Neural progenitor cell (in vitro differentiated cells): ENCODE measurements at regions not wholly inside any gene's neighbourhood (a gene's known extent, or its start where the extent isn't known, plus 50 kb on each side); places are given as distances from the start of the nearest gene placed in this dataset.
A peak's percentile ranks its signal among the peaks of the same experiment; 100 is the strongest.

ENCODE experiments used
- DNase-seq: peaks from one replicate; pipeline ENCODE4 v3.0.0-alpha.2; 2016; ENCODE audit warnings: low spot score
- H2AFZ ChIP-seq: fragments of 200-600 bp; sonication (generic); replicated peaks from 2 replicates; pipeline ENCODE4 v1.6.1; 2016; ENCODE audit warnings: antibody characterized with exemption
- H3F3A ChIP-seq: fragments of 200-600 bp; sonication (generic); 2 replicates; pipeline ENCODE4 v1.6.1; 2016; ENCODE audit warnings: antibody characterized with exemption, low read depth
- H3K27ac ChIP-seq: fragments of 200-600 bp; sonication (generic); 2 replicates; pipeline ENCODE4 v1.5.1; 2016; ENCODE audit warnings: mild to moderate bottlenecking
- H3K27me3 ChIP-seq: fragments of 200-600 bp; sonication (generic); 2 replicates; pipeline ENCODE4 v1.6.1; 2016; ENCODE audit warnings: mild to moderate bottlenecking, moderate library complexity
- H3K36me3 ChIP-seq: fragments of 200-600 bp; sonication (generic); 2 replicates; pipeline ENCODE4 v1.5.1; 2016
- H3K4me1 ChIP-seq: fragments of 200-600 bp; sonication (generic); 2 replicates; pipeline ENCODE4 v1.6.1; 2016; ENCODE audit warnings: mixed run types
- H3K4me2 ChIP-seq: fragments of 200-600 bp; sonication (generic); 2 replicates; pipeline ENCODE4 v1.6.1; 2016
- H3K4me3 ChIP-seq: fragments of 200-600 bp; sonication (generic); 2 replicates; pipeline ENCODE4 v1.5.1; 2016
- H3K79me2 ChIP-seq: fragments of 200-600 bp; sonication (generic); 2 replicates; pipeline ENCODE4 v1.6.1; 2016; ENCODE audit warnings: low read depth
- H3K9ac ChIP-seq: fragments of 200-600 bp; sonication (generic); 2 replicates; pipeline ENCODE4 v1.6.1; 2016
- H3K9me3 ChIP-seq: fragments of 200-600 bp; sonication (generic); 2 replicates; pipeline ENCODE4 v1.5.1; 2016; ENCODE audit warnings: low read depth
- H4K20me1 ChIP-seq: fragments of 200-600 bp; sonication (generic); 2 replicates; pipeline ENCODE4 v1.6.1; 2016; ENCODE audit warnings: low read depth
- H3K27ac Mint-ChIP-seq: 3 replicates; pipeline ENCODE4 v1.8.0; 2021; ENCODE audit warnings: mixed read lengths
- H3K27me3 Mint-ChIP-seq: 2 replicates; pipeline ENCODE4 v1.8.0; 2022; ENCODE audit warnings: low read depth, mild to moderate bottlenecking, inconsistent platforms, moderate library complexity, mixed read lengths; ENCODE audit not compliant: insufficient read depth
- H3K36me3 Mint-ChIP-seq: 3 replicates; pipeline ENCODE4 v1.8.0; 2021; ENCODE audit warnings: mixed read lengths
- H3K4me1 Mint-ChIP-seq: 3 replicates; pipeline ENCODE4 v1.8.0; 2021; ENCODE audit warnings: mixed read lengths
- H3K4me3 Mint-ChIP-seq: 3 replicates; pipeline ENCODE4 v1.8.0; 2021; ENCODE audit warnings: mild to moderate bottlenecking, moderate library complexity, mixed read lengths
- H3K9me3 Mint-ChIP-seq: 3 replicates; pipeline ENCODE4 v1.8.0; 2020; ENCODE audit warnings: mixed read lengths
- EZH2 ChIP-seq: fragments of 200-600 bp; sonication (generic); IDR thresholded peaks from 2 replicates; pipeline ENCODE4 v1.6.1; 2017; ENCODE audit warnings: antibody characterized with exemption, mild to moderate bottlenecking, moderate library complexity
- EZH2phosphoT487 ChIP-seq: fragments of 200-600 bp; sonication (generic); IDR thresholded peaks from 2 replicates; pipeline ENCODE4 v1.6.1; 2017; ENCODE audit warnings: antibody characterized with exemption
- TF ChIP-seq, protein P1 (sequence below): fragments of 200-600 bp; sonication (generic); IDR thresholded peaks from 2 replicates; pipeline ENCODE4 v1.5.1; 2017; ENCODE audit warnings: antibody characterized with exemption, mild to moderate bottlenecking

DNA sequence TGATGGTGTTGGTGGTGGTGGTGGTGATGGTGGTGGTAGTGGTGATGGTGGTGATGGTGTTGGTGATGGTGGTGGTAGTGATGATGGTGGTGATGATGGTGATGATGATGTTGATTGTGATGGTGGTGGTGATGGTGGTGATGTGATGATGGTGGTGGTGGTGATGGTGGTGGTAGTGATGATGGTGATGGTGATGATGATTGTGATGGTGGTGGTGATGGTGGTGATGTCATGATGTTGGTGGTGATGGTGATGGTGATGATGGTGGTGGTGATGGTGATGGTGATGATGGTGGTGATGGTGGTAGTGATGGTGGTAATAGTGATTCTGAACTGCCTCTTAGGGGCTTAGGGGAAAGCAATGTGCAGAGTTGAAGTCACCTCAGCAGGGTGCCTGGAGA is 760.7 kb downstream of the GALR1 start:
- Histone ChIP-seq H3K4me3 (no peak overlapping the region), H3K9me3 (no peaks in the 10 kb centered on the region), H3F3A (peaks cover 15% of the 10 kb centered on the region), H3K27me3 (no peaks in the 10 kb centered on the region), H3K36me3 (no peaks in the 10 kb centered on the region), H4K20me1 (no peaks in the 10 kb centered on the region), H3K79me2 (no peaks in the 10 kb centered on the region), H3K4me2 (no peak overlapping the region), H2AFZ (no peak overlapping the region), H3K27ac (no peak overlapping the region), H3K4me1 (peaks cover 23% of the 10 kb centered on the region), H3K9ac (no peak overlapping the region)
- Mint-ChIP-seq H3K27me3 (peaks cover 6% of the 10 kb centered on the region), H3K4me1 (peaks cover 19% of the 10 kb centered on the region), H3K9me3 (peaks cover 12% of the 10 kb centered on the region), H3K4me3 (peak overlapping the region; percentile 23), H3K27ac (no peak overlapping the region), H3K36me3 (peaks cover 2% of the 10 kb centered on the region)
- TF ChIP-seq EZH2phosphoT487, result no peak
- TF ChIP-seq, protein P1, sequence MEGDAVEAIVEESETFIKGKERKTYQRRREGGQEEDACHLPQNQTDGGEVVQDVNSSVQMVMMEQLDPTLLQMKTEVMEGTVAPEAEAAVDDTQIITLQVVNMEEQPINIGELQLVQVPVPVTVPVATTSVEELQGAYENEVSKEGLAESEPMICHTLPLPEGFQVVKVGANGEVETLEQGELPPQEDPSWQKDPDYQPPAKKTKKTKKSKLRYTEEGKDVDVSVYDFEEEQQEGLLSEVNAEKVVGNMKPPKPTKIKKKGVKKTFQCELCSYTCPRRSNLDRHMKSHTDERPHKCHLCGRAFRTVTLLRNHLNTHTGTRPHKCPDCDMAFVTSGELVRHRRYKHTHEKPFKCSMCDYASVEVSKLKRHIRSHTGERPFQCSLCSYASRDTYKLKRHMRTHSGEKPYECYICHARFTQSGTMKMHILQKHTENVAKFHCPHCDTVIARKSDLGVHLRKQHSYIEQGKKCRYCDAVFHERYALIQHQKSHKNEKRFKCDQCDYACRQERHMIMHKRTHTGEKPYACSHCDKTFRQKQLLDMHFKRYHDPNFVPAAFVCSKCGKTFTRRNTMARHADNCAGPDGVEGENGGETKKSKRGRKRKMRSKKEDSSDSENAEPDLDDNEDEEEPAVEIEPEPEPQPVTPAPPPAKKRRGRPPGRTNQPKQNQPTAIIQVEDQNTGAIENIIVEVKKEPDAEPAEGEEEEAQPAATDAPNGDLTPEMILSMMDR, result no peak
- no peak for TF ChIP-seq EZH2
- no peak for DNase-seq

DNA sequence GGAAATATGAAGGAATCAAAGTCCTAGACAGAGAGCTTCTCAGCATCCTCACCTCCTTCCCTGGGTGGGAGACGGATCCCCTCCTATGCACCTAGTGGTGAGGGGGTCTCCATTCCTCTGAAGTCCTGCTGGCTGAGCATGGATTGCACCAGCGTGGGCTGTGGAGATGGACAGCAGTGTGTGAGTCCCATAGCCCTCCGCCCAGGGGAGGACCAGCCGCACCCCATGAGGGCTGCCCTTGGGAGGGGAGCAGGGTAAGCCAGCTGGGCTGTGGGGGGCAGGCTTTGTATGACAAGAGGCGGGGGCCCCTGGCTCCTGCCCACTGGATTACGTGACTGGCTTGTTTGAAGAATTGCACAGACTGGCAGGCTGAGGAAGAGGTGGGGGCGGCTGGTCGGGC is 768.2 kb downstream of the GALR1 start:
- TF ChIP-seq EZH2phosphoT487 (no peak), EZH2 (no peak)
- TF ChIP-seq, protein P1, result no peak
- Histone ChIP-seq H3K27ac (no peak overlapping the region), H3F3A (no peaks in the 10 kb centered on the region), H3K79me2 (no peaks in the 10 kb centered on the region), H2AFZ (no peak overlapping the region), H3K4me2 (no peak overlapping the region), H3K9ac (no peak overlapping the region), H3K4me1 (no peaks in the 10 kb centered on the region), H3K4me3 (no peak overlapping the region), H3K9me3 (no peaks in the 10 kb centered on the region), H4K20me1 (no peaks in the 10 kb centered on the region), H3K27me3 (no peaks in the 10 kb centered on the region), H3K36me3 (no peaks in the 10 kb centered on the region)
- Mint-ChIP-seq H3K9me3 (no peaks in the 10 kb centered on the region), H3K27me3 (peaks cover 5% of the 10 kb centered on the region), H3K36me3 (no peaks in the 10 kb centered on the region), H3K4me1 (no peaks in the 10 kb centered on the region), H3K4me3 (no peak overlapping the region), H3K27ac (no peak overlapping the region)
- no peak for DNase-seq

DNA sequence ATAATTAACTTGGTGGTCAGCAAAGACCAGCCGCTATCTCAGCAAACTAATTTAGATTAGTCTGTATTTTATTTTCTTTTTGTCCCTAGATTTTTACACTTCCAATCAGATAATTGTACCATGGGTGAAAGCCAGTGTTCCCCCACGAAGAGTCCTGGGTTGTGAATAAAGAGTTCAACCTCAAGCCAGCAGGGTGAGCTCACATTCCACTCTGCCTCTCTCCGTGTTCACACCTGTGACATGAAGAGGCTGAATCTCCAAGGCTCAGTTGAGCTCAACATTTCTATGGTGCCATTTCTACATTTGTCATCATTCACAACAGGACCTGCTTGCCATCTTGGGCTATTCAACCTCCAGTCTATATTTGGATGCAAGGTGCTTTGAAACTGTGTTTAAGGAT is 771.5 kb downstream of the GALR1 start:
- Mint-ChIP-seq H3K27me3 (peaks cover 5% of the 10 kb centered on the region), H3K27ac (no peak overlapping the region), H3K36me3 (no peaks in the 10 kb centered on the region), H3K4me1 (no peaks in the 10 kb centered on the region), H3K4me3 (no peak overlapping the region), H3K9me3 (no peaks in the 10 kb centered on the region)
- H3K4me2 ChIP-seq, result no peak overlapping the region
- DNase-seq, result peak; percentile 20
- no peak overlapping the region for H3K27ac ChIP-seq
- no peak overlapping the region for H3K4me3 ChIP-seq
- no peak overlapping the region for H2AFZ ChIP-seq
- H3F3A ChIP-seq, result no peaks in the 10 kb centered on the region
- no peak overlapping the region for H3K9ac ChIP-seq
- H3K4me1 ChIP-seq, result no peaks in the 10 kb centered on the region
- H3K27me3 ChIP-seq, result no peaks in the 10 kb centered on the region
- H3K79me2 ChIP-seq, result no peaks in the 10 kb centered on the region
- no peaks in the 10 kb centered on the region for H3K9me3 ChIP-seq
- no peak for TF ChIP-seq EZH2phosphoT487
- TF ChIP-seq EZH2, result no peak
- TF ChIP-seq, protein P1, result peak; percentile 36
- H3K36me3 ChIP-seq, result no peaks in the 10 kb centered on the region
- H4K20me1 ChIP-seq, result no peaks in the 10 kb centered on the region
